ENCODE measurements at regions not wholly inside any gene's neighbourhood (a gene's known extent, or its start where the extent isn't known, plus 50 kb on each side); places are given as distances from the start of the nearest gene placed in this dataset.

DNA sequence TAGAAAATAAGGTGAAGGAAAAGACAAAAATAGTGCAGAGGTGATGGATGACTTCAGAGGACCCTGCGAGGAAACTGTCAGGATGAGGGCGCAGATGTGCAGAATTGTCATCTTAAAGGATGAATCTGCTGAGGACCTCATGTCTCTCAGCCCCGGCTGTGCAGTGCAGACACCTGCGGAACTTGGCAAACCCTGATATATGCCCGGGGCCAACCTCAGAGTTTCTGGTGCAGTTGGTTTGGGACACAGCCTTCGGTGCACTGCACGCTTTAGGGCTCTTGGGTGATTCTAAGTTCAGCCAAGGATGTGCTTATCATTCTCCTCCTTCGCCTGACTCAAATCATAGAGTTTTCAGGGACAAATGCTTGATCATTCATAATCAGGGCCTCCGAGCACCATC, 310.1 kb downstream of the TCERG1L start:
- peak overlapping the region in 1 of 2 donors; percentile 46 for H3K27ac ChIP-seq
- H3K4me3 ChIP-seq: no peak overlapping the region
- H3K4me1 ChIP-seq (replicated peaks in 1 of 2): peaks cover 0 to 36% of the 10 kb centered on the region in 2 donors
- in situ Hi-C loops (cut with MboI; ENCODE audit: low pct_unique_long_range_greater_than_20kb in 2 of 9, low sequenced_read_pairs in 9 of 9, unreplicated experiment in 9 of 9): no loop called here
- WGBS, 10 experiments: 0 to 50% (median 38%) methylated on average over 2 to 8 of the region's 9 CpGs; no CpG with 5 or more reads in 2 of the 10 experiments
- ATAC-seq (replicated peaks in 6 of 8): no peak

- no peak overlapping the region for H3K4me3 ChIP-seq
- peaks cover 0 to 36% of the 10 kb centered on the region in 2 donors for H3K4me1 ChIP-seq (replicated peaks in 1 of 2)
- ATAC-seq (replicated peaks in 6 of 8): peak in 7 of 8 experiments; percentile 33 to 96 (median 86)
- WGBS, 10 experiments: 3 to 59% (median 24%) methylated on average over 2 to 9 of the region's 12 CpGs; no CpG with 5 or more reads in 1 of the 10 experiments
- peak overlapping the region in 1 of 2 donors; percentile 46 for H3K27ac ChIP-seq
- in situ Hi-C loops (cut with MboI; ENCODE audit: low pct_unique_long_range_greater_than_20kb in 2 of 9, low sequenced_read_pairs in 9 of 9, unreplicated experiment in 9 of 9): no loop called here
Observed at GRCh38 chr10:131002031-131002861, 309.3 kb downstream of the TCERG1L start.

DNA sequence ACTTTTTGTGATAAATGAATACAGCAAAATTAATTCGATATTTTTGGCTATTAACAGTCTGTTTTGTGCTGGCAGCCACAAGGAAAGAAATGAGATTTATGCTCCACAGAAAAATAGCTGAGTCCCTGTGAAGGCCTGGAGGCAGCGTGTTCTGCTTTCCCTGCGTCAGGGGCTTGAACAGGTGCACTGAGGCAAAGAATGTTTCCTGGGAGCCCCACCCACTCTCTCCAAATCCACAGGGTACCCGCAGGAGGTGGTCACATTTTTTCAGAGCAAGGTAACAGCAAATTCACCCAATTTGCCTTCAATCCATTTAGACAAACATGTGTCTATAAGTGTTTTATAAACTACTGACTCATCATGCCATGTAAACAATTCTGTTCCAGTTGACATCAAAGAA, 308.1 kb downstream of the TCERG1L start:
- in situ Hi-C loops (cut with MboI; ENCODE audit: low pct_unique_long_range_greater_than_20kb in 2 of 9, low sequenced_read_pairs in 9 of 9, unreplicated experiment in 9 of 9): no loop called here
- Histone ChIP-seq H3K4me3 (no peak overlapping the region), H3K4me1 (replicated peaks in 1 of 2) (peaks cover 0 to 36% of the 10 kb centered on the region in 2 donors), H3K27ac (no peak overlapping the region)
- ATAC-seq (replicated peaks in 6 of 8): no peak
- 0 to 79% (median 37%) methylated on average over 1 to 3 of the region's 4 CpGs for WGBS, 10 experiments

- 0 to 92% (median 50%) methylated on average over 1 to 2 of the region's 2 CpGs; no CpG with 5 or more reads in 3 of the 10 experiments for WGBS, 10 experiments
- no peak overlapping the region for H3K4me3 ChIP-seq
- no peak for ATAC-seq (replicated peaks in 6 of 8)
- in situ Hi-C loops (cut with MboI; ENCODE audit: low pct_unique_long_range_greater_than_20kb in 2 of 9, low sequenced_read_pairs in 9 of 9, unreplicated experiment in 9 of 9): no loop called here
- H3K27ac ChIP-seq: no peak overlapping the region
- peaks cover 0 to 36% of the 10 kb centered on the region in 2 donors for H3K4me1 ChIP-seq (replicated peaks in 1 of 2)
Observed at GRCh38 chr10:131004276-131004675, 307.2 kb downstream of the TCERG1L start.

DNA sequence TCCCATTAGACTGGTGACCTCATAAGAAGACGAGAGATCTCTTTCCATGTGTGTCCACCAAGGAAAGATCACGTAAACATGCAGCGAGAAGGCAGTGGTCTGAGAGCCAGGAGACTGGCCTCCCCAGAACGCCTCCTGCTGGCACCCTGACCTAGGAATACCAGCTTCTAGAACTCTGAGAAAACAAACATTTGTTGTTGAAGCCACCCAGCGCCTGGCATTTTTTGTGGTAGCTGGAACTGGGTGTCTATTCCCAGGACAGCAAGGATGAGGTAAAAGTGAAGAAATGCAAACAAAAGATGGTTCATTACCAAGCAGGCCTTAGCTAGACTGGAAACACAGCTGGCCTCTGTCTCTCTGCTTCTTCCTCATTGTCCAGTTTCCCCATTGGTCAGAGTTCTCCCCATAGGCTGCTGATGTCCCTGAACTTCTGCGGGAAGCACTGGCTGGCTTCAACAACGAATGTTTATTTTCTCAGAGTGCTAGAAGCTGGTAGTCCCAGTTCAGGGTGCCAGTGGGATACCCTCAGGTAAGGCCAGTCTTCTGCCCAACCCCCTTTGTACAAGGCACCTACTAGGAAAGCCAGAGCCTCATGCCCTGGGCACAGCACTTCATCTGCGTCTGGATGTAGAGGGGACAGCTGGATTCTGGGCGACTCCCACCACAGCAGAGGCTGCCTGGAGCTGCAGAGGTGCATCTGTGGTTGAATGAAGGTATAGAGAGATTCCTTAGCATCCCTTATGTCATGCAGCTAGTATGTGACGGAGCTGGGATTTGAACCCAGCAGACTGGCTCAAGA, 304.9 kb downstream of the TCERG1L start:
- 0 to 98% (median 51%) methylated on average over 1 to 5 of the region's 10 CpGs for WGBS, 10 experiments
- in situ Hi-C loops (cut with MboI; ENCODE audit: low pct_unique_long_range_greater_than_20kb in 2 of 9, low sequenced_read_pairs in 9 of 9, unreplicated experiment in 9 of 9): no loop called here
- ATAC-seq (replicated peaks in 6 of 8): no peak

DNA sequence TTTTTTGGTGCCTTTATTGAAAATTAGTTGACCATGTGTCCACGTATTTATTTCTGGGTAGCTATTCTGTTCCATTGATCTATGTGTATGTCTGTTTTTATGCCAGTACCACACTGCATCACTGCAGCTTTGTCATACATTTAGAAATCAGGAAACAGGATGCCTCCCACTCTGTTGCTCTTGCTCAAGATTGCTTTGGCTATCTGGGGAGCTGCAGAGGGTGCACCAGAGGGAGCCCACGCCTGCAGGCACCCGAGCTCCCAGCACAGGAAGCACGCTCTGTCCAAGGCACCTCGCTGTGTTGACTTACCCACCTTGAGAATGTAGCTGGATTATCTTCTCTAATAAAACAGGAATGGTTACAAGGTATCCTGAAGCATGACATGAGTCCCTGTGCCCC, 301.7 kb downstream of the TCERG1L start:
- H3K27ac ChIP-seq: no peak overlapping the region
- no peaks in the 10 kb centered on the region for H3K4me1 ChIP-seq (replicated peaks in 1 of 2)
- ATAC-seq (replicated peaks in 6 of 8): no peak
- in situ Hi-C loops (cut with MboI; ENCODE audit: low pct_unique_long_range_greater_than_20kb in 2 of 9, low sequenced_read_pairs in 9 of 9, unreplicated experiment in 9 of 9): no loop called here
- WGBS, 10 experiments: 0 to 94% (median 20%) methylated on average over 1 to 5 of the region's 5 CpGs
- H3K4me3 ChIP-seq: no peak overlapping the region

More for the DNA sequence above, 304.9 kb downstream of the TCERG1L start:
- no peak overlapping the region for H3K4me3 ChIP-seq
- peaks cover 0 to 23% of the 10 kb centered on the region in 2 donors for H3K4me1 ChIP-seq (replicated peaks in 1 of 2)
- no peak overlapping the region for H3K27ac ChIP-seq

DNA sequence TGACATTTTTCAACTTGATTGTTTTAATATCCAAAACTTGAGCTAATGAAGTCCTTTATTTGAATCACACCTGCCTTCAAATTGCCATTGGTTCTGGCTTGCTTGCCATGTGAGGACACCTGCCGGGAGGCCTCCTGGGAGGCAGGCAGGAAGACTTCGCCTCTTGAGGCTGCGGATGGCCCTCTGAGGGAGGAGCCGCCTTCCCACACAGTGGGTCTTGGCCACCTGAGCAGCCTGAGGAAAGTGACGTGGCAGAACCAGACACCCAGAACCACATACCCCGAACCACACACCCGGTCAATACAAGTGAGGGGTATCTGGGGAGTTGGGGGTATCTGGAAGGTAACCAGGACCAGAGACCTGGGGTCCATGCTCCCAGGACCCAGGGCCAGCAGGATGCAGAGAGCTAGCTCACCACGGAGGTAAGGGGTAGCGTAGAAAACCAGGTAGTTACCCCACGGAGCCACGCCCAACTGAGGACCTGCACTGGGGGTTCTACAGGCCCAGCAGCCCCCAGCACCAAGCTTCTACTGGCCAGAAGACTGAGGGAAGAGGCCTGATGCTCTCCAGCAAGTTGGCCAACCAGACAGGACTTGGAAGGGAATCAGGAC, 300.5 kb downstream of the TCERG1L start:
- in situ Hi-C loops (cut with MboI; ENCODE audit: low pct_unique_long_range_greater_than_20kb in 2 of 9, low sequenced_read_pairs in 9 of 9, unreplicated experiment in 9 of 9): no loop called here
- 17 to 100% (median 78%) methylated on average over 1 to 4 of the region's 11 CpGs; no CpG with 5 or more reads in 4 of the 10 experiments for whole genome bisulfite sequencing, 10 experiments
- no peak for ATAC-seq (replicated peaks in 6 of 8)

DNA sequence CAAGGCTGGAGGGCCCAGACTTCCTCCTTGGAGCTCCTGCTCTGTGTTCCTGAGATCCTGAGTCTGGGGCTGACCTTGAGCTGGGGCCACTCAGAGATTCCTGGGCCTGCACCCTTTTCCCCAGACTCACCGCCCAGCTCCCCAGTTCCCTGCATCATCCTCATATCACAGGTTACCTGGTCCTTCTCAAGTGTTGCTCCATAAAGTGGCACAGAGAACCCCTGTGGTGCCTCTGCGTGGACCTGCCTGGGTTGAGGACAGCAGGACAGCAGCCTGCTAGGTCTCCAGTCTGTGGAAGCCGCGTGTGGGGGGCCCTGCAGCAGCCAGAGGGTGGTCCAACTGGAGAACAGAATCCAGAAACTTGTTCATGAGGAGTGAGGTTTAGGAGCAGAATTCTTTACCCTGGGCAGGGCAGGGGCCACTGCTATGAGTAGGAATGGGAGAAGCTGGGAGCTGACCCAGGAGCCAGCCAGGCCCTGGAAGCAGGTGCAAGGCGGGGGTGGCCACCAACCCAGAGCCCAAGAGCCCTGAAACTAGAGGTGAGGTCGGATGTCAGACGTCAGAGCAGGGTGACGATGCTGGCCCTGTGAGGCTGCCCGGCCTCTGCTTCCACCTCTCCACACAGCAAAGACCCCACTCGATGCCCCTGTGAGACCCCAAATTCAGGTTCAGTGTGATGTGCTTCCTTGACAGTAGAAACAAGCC, 299.4 kb downstream of the TCERG1L start:
- no peak overlapping the region for H3K27ac ChIP-seq
- ATAC-seq (replicated peaks in 6 of 8): no peak
- WGBS, 10 experiments: 67 to 100% (median 79%) methylated on average over 1 to 2 of the region's 10 CpGs; no CpG with 5 or more reads in 7 of the 10 experiments
- H3K4me3 ChIP-seq: no peak overlapping the region
- in situ Hi-C loops (cut with MboI; ENCODE audit: low pct_unique_long_range_greater_than_20kb in 2 of 9, low sequenced_read_pairs in 9 of 9, unreplicated experiment in 9 of 9): no loop called here
- H3K4me1 ChIP-seq (replicated peaks in 1 of 2): no peaks in the 10 kb centered on the region

More for the DNA sequence above, 300.5 kb downstream of the TCERG1L start:
- Histone ChIP-seq H3K27ac (no peak overlapping the region), H3K4me3 (no peak overlapping the region), H3K4me1 (replicated peaks in 1 of 2) (no peaks in the 10 kb centered on the region)

DNA sequence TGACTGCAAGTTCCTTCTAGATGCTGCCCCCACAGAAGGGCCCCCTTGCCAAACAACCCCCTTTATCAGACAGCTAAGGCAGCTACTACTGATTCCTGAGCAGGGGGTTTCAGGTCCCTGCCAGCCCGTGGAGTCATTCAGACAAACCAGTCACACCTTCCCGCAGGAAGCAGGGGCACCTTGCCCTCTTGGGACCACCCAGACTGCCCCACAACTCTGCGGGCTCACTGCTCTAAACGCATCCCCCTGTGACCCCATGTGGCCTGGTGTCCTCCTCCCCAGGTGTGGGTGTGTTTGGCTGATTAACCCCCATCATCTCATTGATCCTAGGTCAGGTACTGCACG, 298.9 kb downstream of the TCERG1L start:
- H3K27ac ChIP-seq: no peak overlapping the region
- no peak overlapping the region for H3K4me3 ChIP-seq
- in situ Hi-C loops (cut with MboI; ENCODE audit: low pct_unique_long_range_greater_than_20kb in 2 of 9, low sequenced_read_pairs in 9 of 9, unreplicated experiment in 9 of 9): no loop called here
- H3K4me1 ChIP-seq (replicated peaks in 1 of 2): no peaks in the 10 kb centered on the region
- WGBS, 10 experiments: 0 to 50% methylated on average over 1 to 2 of the region's 5 CpGs; no CpG with 5 or more reads in 8 of the 10 experiments
- no peak for ATAC-seq (replicated peaks in 6 of 8)

DNA sequence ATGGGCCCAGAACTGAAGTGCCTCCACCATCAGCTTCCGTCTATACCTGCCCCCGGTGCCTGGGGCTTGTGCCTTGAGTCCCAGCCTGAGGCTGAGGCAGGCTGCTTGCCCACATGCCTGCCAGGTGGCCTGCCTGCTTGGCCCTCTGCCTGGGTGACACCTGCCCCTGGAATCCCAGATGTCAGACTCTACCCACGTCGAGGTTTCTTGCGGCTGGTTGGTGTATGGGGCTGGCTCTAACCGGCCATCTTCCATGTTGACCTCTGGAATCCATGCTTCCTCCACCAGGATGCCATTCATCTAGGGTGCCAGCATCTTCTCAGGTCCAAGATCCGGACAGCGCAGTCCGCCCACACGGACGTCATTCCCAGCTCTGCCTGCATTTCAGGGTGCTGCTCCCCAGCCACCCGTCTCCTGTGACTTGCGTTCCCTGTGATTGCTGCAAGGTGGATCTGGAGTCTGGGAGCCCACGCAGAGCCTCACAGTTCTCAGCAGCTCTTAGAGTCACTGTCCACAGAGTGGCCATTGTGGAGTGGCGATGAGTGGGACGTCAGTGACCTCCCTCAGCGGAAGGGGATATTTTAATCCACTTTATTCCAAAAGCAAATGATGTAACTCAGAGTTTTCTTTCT, 298.1 kb downstream of the TCERG1L start:
- Histone ChIP-seq H3K4me1 (replicated peaks in 1 of 2) (peaks cover 0 to 7% of the 10 kb centered on the region in 2 donors), H3K4me3 (no peak overlapping the region), H3K27ac (no peak overlapping the region)
- in situ Hi-C loops (cut with MboI; ENCODE audit: low pct_unique_long_range_greater_than_20kb in 2 of 9, low sequenced_read_pairs in 9 of 9, unreplicated experiment in 9 of 9): no loop called here
- WGBS, 10 experiments: 0 to 83% (median 54%) methylated on average over 1 to 4 of the region's 17 CpGs; no CpG with 5 or more reads in 3 of the 10 experiments
- ATAC-seq (replicated peaks in 6 of 8): no peak

- Histone ChIP-seq H3K4me1 (replicated peaks in 1 of 2) (peaks cover 0 to 16% of the 10 kb centered on the region in 2 donors), H3K27ac (no peak overlapping the region), H3K4me3 (no peak overlapping the region)
- in situ Hi-C loops (cut with MboI; ENCODE audit: low pct_unique_long_range_greater_than_20kb in 2 of 9, low sequenced_read_pairs in 9 of 9, unreplicated experiment in 9 of 9): no loop called here
- no peak for ATAC-seq (replicated peaks in 6 of 8)
- WGBS, 10 experiments: 0 to 100% (median 75%) methylated on average over 1 to 3 of the region's 3 CpGs; no CpG with 5 or more reads in 1 of the 10 experiments
Observed at GRCh38 chr10:131014271-131014670, 297.2 kb downstream of the TCERG1L start.

- no peak for ATAC-seq (replicated peaks in 6 of 8)
- Histone ChIP-seq H3K4me1 (replicated peaks in 1 of 2) (peaks cover 0 to 18% of the 10 kb centered on the region in 2 donors), H3K4me3 (no peak overlapping the region), H3K27ac (no peak overlapping the region)
- WGBS, 10 experiments: 5 to 90% (median 45%) methylated on average over 1 to 9 of the region's 9 CpGs; no CpG with 5 or more reads in 1 of the 10 experiments
- in situ Hi-C loops (cut with MboI; ENCODE audit: low pct_unique_long_range_greater_than_20kb in 2 of 9, low sequenced_read_pairs in 9 of 9, unreplicated experiment in 9 of 9): no loop called here
Observed at GRCh38 chr10:131015271-131015670, 296.2 kb downstream of the TCERG1L start.
